ENCODE measurements at regions not wholly inside any gene's neighbourhood (a gene's known extent, or its start where the extent isn't known, plus 50 kb on each side); places are given as distances from the start of the nearest gene placed in this dataset.

- no peak overlapping the region for H3K4me3 ChIP-seq
- no peak overlapping the region for H3K27ac ChIP-seq
- no peak for DNase-seq (ENCODE audit: extremely low spot score in 2 of 2)
- no peaks in the 10 kb centered on the region for H3K27me3 ChIP-seq
- no peaks in the 10 kb centered on the region for H3K4me1 ChIP-seq
- intact Hi-C loops (cut with DNase I) = no loop called here
- H3K9me3 ChIP-seq = no peaks in the 10 kb centered on the region
- H3K36me3 ChIP-seq = no peaks in the 10 kb centered on the region
- TF ChIP-seq CTCF (IDR thresholded peaks at IDR 0.05) (no peak), POLR2A (IDR thresholded peaks at IDR 0.05) (no peak), POLR2AphosphoS5 (IDR thresholded peaks at IDR 0.05; ENCODE audit: insufficient read depth in 1 of 2, low read depth in 1 of 2) (no peak)
Observed at GRCh38 chr14:41096131-41096530, 510.5 kb upstream of the LRFN5 start.

- TF ChIP-seq POLR2AphosphoS5 (IDR thresholded peaks at IDR 0.05; ENCODE audit: insufficient read depth in 1 of 2, low read depth in 1 of 2) = no peak
- TF ChIP-seq POLR2A (IDR thresholded peaks at IDR 0.05) = no peak
- TF ChIP-seq CTCF (IDR thresholded peaks at IDR 0.05) = no peak
- intact Hi-C loops (cut with DNase I) = no loop called here
- Histone ChIP-seq H3K4me3 (no peak overlapping the region), H3K4me1 (no peaks in the 10 kb centered on the region), H3K9me3 (no peaks in the 10 kb centered on the region), H3K36me3 (no peaks in the 10 kb centered on the region), H3K27ac (no peak overlapping the region), H3K27me3 (no peaks in the 10 kb centered on the region)
- no peak for DNase-seq (ENCODE audit: extremely low spot score in 2 of 2)
Observed at GRCh38 chr14:41087056-41087455, 519.6 kb upstream of the LRFN5 start.

GRCh38 chr14:41073544-41073943, 533.1 kb upstream of the LRFN5 start:
- H3K36me3 ChIP-seq = no peaks in the 10 kb centered on the region
- H3K4me1 ChIP-seq = no peaks in the 10 kb centered on the region
- H3K9me3 ChIP-seq = no peaks in the 10 kb centered on the region
- intact Hi-C loops (cut with DNase I) = no loop called here
- no peak for DNase-seq (ENCODE audit: extremely low spot score in 2 of 2)
- no peak overlapping the region for H3K4me3 ChIP-seq
- H3K27ac ChIP-seq = no peak overlapping the region
- TF ChIP-seq CTCF (IDR thresholded peaks at IDR 0.05) (no peak), POLR2A (IDR thresholded peaks at IDR 0.05) (no peak), POLR2AphosphoS5 (IDR thresholded peaks at IDR 0.05; ENCODE audit: insufficient read depth in 1 of 2, low read depth in 1 of 2) (no peak)
- H3K27me3 ChIP-seq = no peaks in the 10 kb centered on the region

GRCh38 chr14:41072776-41073175, 533.9 kb upstream of the LRFN5 start:
- no peak overlapping the region for H3K4me3 ChIP-seq
- intact Hi-C loops (cut with DNase I) = no loop called here
- no peak for DNase-seq (ENCODE audit: extremely low spot score in 2 of 2)
- H3K4me1 ChIP-seq = no peaks in the 10 kb centered on the region
- no peaks in the 10 kb centered on the region for H3K27me3 ChIP-seq
- H3K36me3 ChIP-seq = no peaks in the 10 kb centered on the region
- H3K27ac ChIP-seq = no peak overlapping the region
- TF ChIP-seq CTCF (IDR thresholded peaks at IDR 0.05) = no peak
- TF ChIP-seq POLR2AphosphoS5 (IDR thresholded peaks at IDR 0.05; ENCODE audit: insufficient read depth in 1 of 2, low read depth in 1 of 2) = no peak
- H3K9me3 ChIP-seq = no peaks in the 10 kb centered on the region

GRCh38 chr14:41071351-41071750, 535.3 kb upstream of the LRFN5 start:
- TF ChIP-seq CTCF (IDR thresholded peaks at IDR 0.05) = no peak
- TF ChIP-seq POLR2AphosphoS5 (IDR thresholded peaks at IDR 0.05; ENCODE audit: insufficient read depth in 1 of 2, low read depth in 1 of 2) = no peak
- no peak for TF ChIP-seq POLR2A (IDR thresholded peaks at IDR 0.05)
- intact Hi-C loops (cut with DNase I) = no loop called here
- Histone ChIP-seq H3K36me3 (no peaks in the 10 kb centered on the region), H3K27me3 (no peaks in the 10 kb centered on the region), H3K4me1 (no peaks in the 10 kb centered on the region), H3K27ac (no peak overlapping the region), H3K4me3 (no peak overlapping the region), H3K9me3 (no peaks in the 10 kb centered on the region)
- DNase-seq (ENCODE audit: extremely low spot score in 2 of 2) = no peak
